ENCODE measurements at regions not wholly inside any gene's neighbourhood (a gene's known extent, or its start where the extent isn't known, plus 50 kb on each side); places are given as distances from the start of the nearest gene placed in this dataset.

DNA sequence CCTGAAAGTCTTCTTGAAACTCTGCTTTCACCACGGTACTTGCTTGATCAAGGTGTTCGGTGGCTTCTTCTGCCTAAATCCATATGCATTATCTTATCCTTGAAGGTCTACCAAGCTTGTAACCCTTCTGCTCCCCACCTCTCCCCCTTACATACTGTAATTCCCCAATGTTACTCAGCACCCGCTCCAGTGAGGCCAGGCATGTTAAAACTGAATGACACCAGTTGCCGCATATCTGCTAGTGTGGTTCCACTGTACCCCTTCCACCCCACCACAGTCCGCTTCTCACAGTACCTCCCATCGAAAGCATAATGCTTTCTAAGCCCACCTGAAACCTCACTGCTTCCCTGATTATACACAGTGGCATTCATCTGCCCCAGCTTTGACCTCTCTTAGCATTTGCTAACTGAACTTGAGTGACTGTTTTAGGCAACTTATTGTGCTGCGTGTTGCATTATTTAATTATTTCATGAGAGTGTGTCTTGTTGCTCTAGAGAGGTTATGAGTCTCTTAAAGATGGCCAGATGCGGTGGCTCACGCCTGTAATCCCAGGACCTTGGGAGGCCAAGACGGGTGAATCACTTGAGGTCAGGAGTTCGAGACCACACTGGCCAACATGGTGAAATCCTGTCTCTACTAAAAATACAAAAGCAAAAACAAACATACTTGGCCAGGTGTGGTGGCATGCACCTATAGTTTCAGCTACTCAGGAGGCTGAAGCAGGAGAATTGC lies 87.6 kb upstream of the MBNL2 start:
- Mint-ChIP-seq H3K4me3 (no peak overlapping the region), H3K27me3 (peaks cover 4% of the 10 kb centered on the region), H3K36me3 (no peaks in the 10 kb centered on the region), H3K4me1 (no peaks in the 10 kb centered on the region), H3K27ac (no peak overlapping the region), H3K9me3 (no peaks in the 10 kb centered on the region)
- DNase-seq (ENCODE audit: low spot score in 2 of 2) = no peak
- no peak for ATAC-seq (ENCODE audit: low read depth)

DNA sequence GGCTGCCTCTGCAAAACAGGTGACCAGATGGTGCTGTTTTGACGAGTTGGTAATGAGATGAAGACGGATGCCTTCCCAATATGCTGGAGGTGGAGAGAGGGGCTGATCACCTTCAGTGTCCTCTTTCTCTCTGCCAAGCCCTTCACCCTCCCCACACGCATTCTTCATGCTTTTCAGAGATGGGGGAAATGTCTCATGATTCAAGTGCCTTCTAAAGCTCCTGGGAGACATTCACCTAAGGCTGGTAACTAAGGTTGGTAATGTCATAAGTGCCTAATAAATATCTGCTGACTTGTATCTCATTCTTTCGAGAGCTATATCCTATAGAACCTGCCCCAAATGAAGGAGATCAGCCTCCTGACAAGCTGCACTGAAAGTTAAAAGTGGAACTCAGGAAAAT lies 86.2 kb upstream of the MBNL2 start:
- Mint-ChIP-seq H3K4me1 (no peaks in the 10 kb centered on the region), H3K27ac (no peak overlapping the region), H3K27me3 (peaks cover 9% of the 10 kb centered on the region), H3K36me3 (no peaks in the 10 kb centered on the region), H3K9me3 (no peaks in the 10 kb centered on the region), H3K4me3 (no peak overlapping the region)
- no peak for DNase-seq (ENCODE audit: low spot score in 2 of 2)
- no peak for ATAC-seq (ENCODE audit: low read depth)

DNA sequence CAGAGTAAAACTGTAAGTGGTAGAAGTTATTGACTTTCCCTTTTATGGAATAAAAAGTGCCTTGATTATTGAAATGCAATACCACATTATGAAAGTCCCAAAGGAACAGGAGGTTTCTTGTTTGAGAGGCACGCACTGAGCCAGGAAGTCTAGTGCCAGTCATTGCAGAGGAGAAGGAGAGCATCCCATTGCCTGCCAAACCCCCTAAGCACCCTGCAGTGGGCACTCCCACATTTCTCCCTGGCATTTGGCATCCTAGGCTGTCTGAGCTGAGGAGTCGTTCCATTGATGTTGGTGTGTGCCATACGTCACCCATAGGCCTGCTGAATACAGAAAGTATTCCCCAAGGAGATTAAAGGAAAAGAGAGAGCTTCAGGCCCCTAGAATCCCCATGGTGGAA lies 85.7 kb upstream of the MBNL2 start:
- ATAC-seq (ENCODE audit: low read depth) = no peak
- H3K4me3 Mint-ChIP-seq = no peak overlapping the region
- no peaks in the 10 kb centered on the region for H3K9me3 Mint-ChIP-seq
- H3K4me1 Mint-ChIP-seq = peaks cover under 1% of the 10 kb centered on the region
- H3K27ac Mint-ChIP-seq = no peak overlapping the region
- no peak for DNase-seq (ENCODE audit: low spot score in 2 of 2)
- H3K36me3 Mint-ChIP-seq = no peaks in the 10 kb centered on the region
- H3K27me3 Mint-ChIP-seq = peaks cover 9% of the 10 kb centered on the region

DNA sequence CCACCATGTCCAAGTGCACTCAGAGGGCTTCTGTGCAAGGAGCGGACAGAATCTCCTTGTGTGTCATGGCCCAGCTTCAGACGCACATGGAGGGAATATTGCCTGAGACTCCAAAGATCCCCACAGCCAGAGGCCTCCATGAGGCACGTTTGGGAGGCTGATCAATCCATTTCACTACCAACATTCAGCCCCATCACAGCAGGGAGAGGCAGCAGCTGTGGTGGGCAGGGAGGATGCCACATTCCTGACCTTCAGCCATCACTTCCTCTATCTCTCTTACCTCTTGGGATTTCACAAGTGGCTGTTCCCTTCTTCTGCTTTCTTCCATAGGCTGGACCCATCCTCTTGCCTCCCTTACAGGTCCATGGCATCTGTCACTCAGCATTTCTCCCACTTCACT lies 82.4 kb upstream of the MBNL2 start:
- ATAC-seq (ENCODE audit: low read depth) = no peak
- H3K36me3 Mint-ChIP-seq = no peaks in the 10 kb centered on the region
- no peak overlapping the region for H3K4me3 Mint-ChIP-seq
- H3K4me1 Mint-ChIP-seq = peaks cover 5% of the 10 kb centered on the region
- H3K27ac Mint-ChIP-seq = no peak overlapping the region
- no peaks in the 10 kb centered on the region for H3K9me3 Mint-ChIP-seq
- no peak for DNase-seq (ENCODE audit: low spot score in 2 of 2)
- peaks cover 10% of the 10 kb centered on the region for H3K27me3 Mint-ChIP-seq

DNA sequence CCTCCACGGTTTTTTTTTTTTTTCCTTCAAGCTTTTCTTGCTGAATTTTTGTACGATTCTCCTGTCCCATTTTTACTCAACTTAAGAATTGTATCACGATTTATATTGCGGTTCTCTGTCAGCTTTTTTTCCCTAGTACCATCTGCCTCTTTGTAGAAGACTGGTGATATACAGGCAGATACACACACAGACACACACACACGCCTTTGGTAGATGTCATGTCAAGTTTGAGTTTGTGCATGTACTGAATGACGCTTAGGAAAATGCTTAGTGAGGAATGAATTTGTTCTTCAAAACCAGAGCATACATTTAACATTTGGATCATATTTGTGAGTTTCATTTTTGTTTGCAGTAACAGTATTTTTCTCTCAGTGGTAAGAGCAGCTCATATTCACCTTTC lies 82.0 kb upstream of the MBNL2 start:
- ATAC-seq (ENCODE audit: low read depth) (no peak), DNase-seq (ENCODE audit: low spot score in 2 of 2) (no peak)
- H3K4me3 Mint-ChIP-seq = no peak overlapping the region
- H3K36me3 Mint-ChIP-seq = no peaks in the 10 kb centered on the region
- peaks cover 10% of the 10 kb centered on the region for H3K27me3 Mint-ChIP-seq
- no peak overlapping the region for H3K27ac Mint-ChIP-seq
- H3K4me1 Mint-ChIP-seq = peaks cover 5% of the 10 kb centered on the region
- H3K9me3 Mint-ChIP-seq = no peaks in the 10 kb centered on the region

DNA sequence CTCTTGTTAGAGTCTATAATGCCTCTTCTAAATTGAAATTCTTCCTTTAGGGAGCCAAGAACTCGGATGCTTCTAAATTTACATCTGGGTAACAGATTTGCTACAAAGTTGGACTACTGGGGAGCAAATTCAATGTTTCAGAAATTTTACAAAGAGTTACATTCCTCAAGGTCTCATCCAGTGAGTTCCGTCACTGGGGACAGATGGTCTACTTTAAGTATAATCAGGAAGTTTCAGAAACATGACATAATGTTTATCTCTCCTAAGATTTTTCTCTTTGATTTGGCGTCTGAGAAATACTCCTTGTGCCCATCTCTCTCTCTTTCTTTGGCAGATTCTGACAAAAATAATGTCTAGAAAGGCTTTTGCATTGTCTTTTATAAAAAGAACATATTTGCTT lies 81.5 kb upstream of the MBNL2 start:
- no peaks in the 10 kb centered on the region for H3K36me3 Mint-ChIP-seq
- peaks cover 5% of the 10 kb centered on the region for H3K4me1 Mint-ChIP-seq
- DNase-seq (ENCODE audit: low spot score in 2 of 2) (no peak), ATAC-seq (ENCODE audit: low read depth) (no peak)
- H3K9me3 Mint-ChIP-seq = no peaks in the 10 kb centered on the region
- no peak overlapping the region for H3K27ac Mint-ChIP-seq
- peaks cover 10% of the 10 kb centered on the region for H3K27me3 Mint-ChIP-seq
- no peak overlapping the region for H3K4me3 Mint-ChIP-seq

DNA sequence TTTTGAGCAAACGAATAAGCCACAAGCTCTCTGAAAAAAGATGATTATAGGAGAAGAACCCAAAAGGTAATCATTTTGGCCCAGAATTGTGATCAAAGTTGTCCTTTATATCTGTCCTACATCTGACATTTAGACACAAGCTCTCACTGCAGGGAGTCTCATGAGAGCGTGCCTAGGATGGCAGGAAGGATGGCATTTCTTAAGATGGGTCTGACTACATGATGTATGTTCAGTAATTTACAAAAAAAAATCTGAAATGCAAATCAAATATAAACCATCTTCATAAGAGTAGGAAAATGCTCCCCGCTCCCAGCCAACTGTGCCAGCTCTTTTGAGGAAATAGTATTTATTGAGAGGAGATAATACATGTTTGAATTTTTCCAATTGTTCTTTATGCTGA lies 81.0 kb upstream of the MBNL2 start:
- H3K27me3 Mint-ChIP-seq = peaks cover 10% of the 10 kb centered on the region
- H3K27ac Mint-ChIP-seq = no peak overlapping the region
- no peak overlapping the region for H3K4me3 Mint-ChIP-seq
- no peaks in the 10 kb centered on the region for H3K36me3 Mint-ChIP-seq
- peaks cover 5% of the 10 kb centered on the region for H3K4me1 Mint-ChIP-seq
- DNase-seq (ENCODE audit: low spot score in 2 of 2) (no peak), ATAC-seq (ENCODE audit: low read depth) (no peak)
- H3K9me3 Mint-ChIP-seq = no peaks in the 10 kb centered on the region

DNA sequence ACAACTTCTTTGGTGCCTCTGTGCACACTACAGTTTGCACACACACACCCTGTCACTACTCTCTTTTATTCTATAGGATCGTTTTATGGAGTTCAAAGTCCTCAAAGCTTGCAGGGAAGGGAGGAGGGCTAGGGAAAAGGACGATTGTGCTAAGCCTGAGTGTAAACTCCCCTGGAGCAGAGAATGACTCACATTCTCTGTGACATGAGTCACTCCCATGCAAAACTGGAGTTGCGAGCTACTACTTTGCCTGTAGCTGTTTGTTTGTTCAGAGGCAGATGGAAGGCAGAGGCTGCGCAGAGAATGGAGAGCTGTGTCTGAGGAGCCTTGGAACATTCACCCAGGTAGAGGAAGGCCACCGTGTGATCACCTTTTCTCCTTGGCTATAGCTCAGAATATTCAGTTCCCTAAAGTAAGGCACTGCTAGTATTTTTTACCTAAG lies 80.5 kb upstream of the MBNL2 start:
- ATAC-seq (ENCODE audit: low read depth) (no peak), DNase-seq (ENCODE audit: low spot score in 2 of 2) (no peak)
- Mint-ChIP-seq H3K36me3 (no peaks in the 10 kb centered on the region), H3K27ac (no peak overlapping the region), H3K4me3 (no peak overlapping the region), H3K27me3 (peaks cover 10% of the 10 kb centered on the region), H3K4me1 (peaks cover 5% of the 10 kb centered on the region), H3K9me3 (no peaks in the 10 kb centered on the region)

DNA sequence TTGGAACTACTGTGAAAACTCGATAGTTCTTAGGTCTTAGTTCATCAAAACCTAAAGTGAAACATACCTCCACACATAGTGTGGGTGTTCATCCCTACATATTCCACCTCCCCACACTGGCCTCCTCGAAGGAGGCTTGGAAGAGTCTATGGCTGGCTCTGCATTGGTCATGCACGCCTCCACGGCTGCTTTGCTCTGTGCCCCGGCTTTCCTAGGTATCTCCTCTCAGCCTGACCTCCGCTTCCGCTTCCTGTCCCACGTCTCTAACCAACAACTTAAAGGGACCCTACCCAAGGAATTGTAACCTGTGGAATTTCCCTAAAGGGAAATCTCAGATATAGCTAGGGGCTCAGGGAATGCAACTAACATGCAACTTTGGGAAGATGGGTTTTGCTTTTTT lies 79.7 kb upstream of the MBNL2 start:
- H3K4me3 Mint-ChIP-seq = peak overlapping the region; percentile 60
- H3K27me3 Mint-ChIP-seq = peaks cover 8% of the 10 kb centered on the region
- H3K36me3 Mint-ChIP-seq = no peaks in the 10 kb centered on the region
- H3K4me1 Mint-ChIP-seq = peaks cover 5% of the 10 kb centered on the region
- no peak for ATAC-seq (ENCODE audit: low read depth)
- DNase-seq (ENCODE audit: low spot score in 2 of 2) = no peak
- H3K27ac Mint-ChIP-seq = no peak overlapping the region
- H3K9me3 Mint-ChIP-seq = no peaks in the 10 kb centered on the region

DNA sequence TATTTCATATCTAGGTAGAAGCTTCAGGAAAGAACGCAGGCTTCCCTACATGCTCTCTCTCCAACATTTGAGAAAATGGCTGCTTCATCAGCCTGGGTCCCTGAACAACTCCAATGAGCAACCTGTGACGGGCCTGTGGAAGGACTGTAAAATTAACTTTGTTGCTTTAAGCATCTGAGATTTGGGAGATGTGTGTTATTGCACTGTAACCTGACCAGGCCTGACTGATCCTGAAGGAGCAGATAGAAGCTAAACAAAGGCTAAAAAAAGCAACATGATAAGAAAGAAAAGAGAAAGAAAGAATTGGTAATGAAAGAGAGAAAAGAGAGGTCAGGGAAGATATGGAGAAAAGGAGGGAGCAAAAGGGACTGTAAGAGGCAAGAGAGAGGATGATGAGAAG lies 77.1 kb upstream of the MBNL2 start:
- no peak for DNase-seq (ENCODE audit: low spot score in 2 of 2)
- ATAC-seq (ENCODE audit: low read depth) = no peak
- Mint-ChIP-seq H3K9me3 (no peaks in the 10 kb centered on the region), H3K27me3 (peaks cover 14% of the 10 kb centered on the region), H3K4me3 (no peak overlapping the region), H3K36me3 (no peaks in the 10 kb centered on the region), H3K4me1 (peaks cover 5% of the 10 kb centered on the region), H3K27ac (no peak overlapping the region)

DNA sequence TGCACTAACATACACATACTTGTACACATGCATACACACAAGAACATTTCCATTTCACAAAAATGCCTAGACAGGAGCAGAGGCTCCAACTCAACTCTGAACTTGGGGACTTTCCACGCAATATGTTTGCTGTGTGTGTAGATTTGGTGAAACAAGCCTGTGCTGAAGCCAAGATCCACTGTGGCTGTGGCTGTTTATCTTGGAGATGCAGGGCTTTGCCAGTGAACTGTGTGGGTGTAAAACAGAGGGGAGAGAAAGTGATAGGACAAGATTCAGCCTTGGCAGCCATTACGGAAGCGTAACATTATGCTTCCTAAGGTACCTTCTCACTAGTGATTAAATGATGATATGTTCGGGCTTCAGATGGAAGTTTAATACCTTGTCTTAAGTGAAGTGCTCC lies 73.2 kb upstream of the MBNL2 start:
- Mint-ChIP-seq H3K4me1 (no peaks in the 10 kb centered on the region), H3K9me3 (no peaks in the 10 kb centered on the region), H3K4me3 (no peak overlapping the region), H3K27me3 (peaks cover 13% of the 10 kb centered on the region), H3K36me3 (no peaks in the 10 kb centered on the region), H3K27ac (no peak overlapping the region)
- no peak for DNase-seq (ENCODE audit: low spot score in 2 of 2)
- ATAC-seq (ENCODE audit: low read depth) = no peak

DNA sequence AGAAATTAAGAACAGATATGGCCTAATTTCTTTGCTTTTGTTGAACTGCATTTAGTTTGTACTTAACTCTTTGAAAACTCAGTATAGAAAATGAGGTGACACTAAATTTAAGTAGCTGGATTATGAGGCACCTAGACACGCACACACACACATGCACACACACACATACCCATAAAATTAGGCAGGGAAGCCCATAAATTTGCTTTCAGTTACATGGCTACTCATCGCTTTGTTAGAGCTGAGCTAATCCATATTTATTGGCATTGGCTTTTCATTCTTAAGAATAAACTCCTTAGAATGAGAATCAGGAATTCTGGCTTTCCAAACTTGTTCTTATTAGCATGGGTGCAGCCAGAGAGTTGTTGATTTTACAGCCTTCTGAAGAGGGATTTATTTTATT lies 61.7 kb upstream of the MBNL2 start:
- Mint-ChIP-seq H3K36me3 (no peaks in the 10 kb centered on the region), H3K27ac (no peak overlapping the region), H3K4me1 (no peaks in the 10 kb centered on the region), H3K4me3 (no peak overlapping the region), H3K9me3 (no peaks in the 10 kb centered on the region), H3K27me3 (peaks cover 12% of the 10 kb centered on the region)
- ATAC-seq (ENCODE audit: low read depth) = no peak
- no peak for DNase-seq (ENCODE audit: low spot score in 2 of 2)

DNA sequence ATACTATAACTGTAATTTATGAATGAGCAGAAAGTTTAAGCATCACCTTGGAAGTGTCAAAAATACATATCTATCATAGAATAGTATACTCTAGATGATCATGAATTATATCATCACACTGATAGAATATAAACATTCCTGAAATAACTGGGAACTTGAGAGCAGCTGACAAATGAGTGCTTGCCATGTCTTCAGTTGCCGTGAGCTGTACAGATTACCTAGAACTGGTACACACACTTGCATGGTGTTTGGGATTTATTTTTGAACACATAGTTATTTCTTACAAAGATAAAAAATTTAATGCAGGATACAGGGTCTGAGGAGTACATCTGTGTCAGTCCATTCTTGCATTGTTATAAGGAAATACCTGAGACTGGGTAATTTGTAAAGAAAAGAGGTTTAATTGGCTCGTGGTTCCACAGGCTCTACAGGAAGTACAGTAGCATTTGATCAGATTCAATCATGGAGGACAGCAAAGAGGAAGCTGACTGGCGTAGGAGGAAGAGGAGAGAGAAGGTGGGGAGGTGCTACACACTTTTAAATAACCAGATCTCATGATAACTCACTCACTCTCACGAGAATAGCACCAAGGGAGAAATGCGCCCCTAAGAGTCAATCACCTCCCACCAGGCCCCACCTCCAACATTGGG lies 60.4 kb upstream of the MBNL2 start:
- peaks cover 12% of the 10 kb centered on the region for H3K27me3 Mint-ChIP-seq
- H3K9me3 Mint-ChIP-seq = no peaks in the 10 kb centered on the region
- DNase-seq (ENCODE audit: low spot score in 2 of 2) (no peak), ATAC-seq (ENCODE audit: low read depth) (no peak)
- H3K4me1 Mint-ChIP-seq = no peaks in the 10 kb centered on the region
- no peaks in the 10 kb centered on the region for H3K36me3 Mint-ChIP-seq
- H3K27ac Mint-ChIP-seq = no peak overlapping the region
- no peak overlapping the region for H3K4me3 Mint-ChIP-seq

DNA sequence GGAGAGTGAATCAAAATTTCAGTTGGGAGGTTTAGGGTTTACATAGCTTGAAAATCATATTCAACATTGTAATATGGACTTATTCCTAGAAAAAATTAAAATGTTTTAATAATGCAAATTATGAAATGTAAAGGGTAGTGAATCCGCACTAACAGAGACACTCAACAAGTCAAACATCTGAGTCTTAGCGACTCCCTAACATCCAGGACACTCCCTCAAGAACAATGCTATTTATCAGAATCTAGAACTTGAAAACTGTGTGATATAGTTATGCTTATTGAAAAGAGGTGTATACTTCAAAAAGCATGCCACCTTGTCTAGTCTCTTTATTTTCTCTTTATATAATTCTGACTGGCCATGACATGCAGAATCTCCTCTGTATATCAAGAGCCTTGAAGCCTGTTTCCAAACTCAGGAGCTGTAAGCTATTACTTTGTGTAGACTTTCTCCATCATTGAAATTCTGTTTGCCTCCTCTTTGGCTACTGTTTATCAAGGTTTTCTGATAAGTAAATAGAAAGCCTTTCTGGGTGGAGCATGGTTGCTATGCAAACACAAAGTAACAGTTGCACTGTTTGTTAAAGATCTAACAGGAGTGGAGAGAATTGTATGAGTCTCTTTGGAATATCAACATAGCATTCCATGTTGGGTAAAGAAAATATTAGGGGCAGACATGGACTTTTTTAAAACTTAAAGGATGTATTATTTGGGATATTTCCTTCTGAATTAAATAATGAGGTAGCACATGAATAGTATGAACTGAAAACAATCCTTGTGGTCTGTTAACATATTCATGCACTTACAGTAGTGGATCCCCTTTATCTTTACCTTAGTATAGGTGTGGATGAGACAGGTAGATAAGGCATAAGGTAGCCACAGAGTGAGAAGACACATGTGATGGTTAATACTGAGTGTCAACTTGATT lies 56.4 kb upstream of the MBNL2 start:
- peaks cover 15% of the 10 kb centered on the region for H3K27me3 Mint-ChIP-seq
- H3K9me3 Mint-ChIP-seq = no peaks in the 10 kb centered on the region
- DNase-seq (ENCODE audit: low spot score in 2 of 2) (no peak), ATAC-seq (ENCODE audit: low read depth) (no peak)
- H3K36me3 Mint-ChIP-seq = no peaks in the 10 kb centered on the region
- no peak overlapping the region for H3K4me3 Mint-ChIP-seq
- no peaks in the 10 kb centered on the region for H3K4me1 Mint-ChIP-seq
- no peak overlapping the region for H3K27ac Mint-ChIP-seq
